Right atrium auricular region (tissue), 2 donors: ENCODE measurements at regions not wholly inside any gene's neighbourhood (a gene's known extent, or its start where the extent isn't known, plus 50 kb on each side); places are given as distances from the start of the nearest gene placed in this dataset.
"Not testable (repeated sequence)": the region's sequence is repeated elsewhere in the genome, so short reads cannot be mapped to it uniquely, and the experiment has no call there.

Source experiments
- DNase-seq: peaks from one replicate; pipeline ENCODE4 v3.0.0-alpha.2; 2019; ENCODE audit warnings: low spot score
- H3K27ac ChIP-seq, 2 donors: fragments of 200-600 bp; sonication (generic); 1 replicate in 1 of 2; 2 replicates in 1 of 2; pipeline ENCODE4 v1.5.1; 2016 to 2019
- H3K27me3 ChIP-seq, 2 donors: fragments of 200-600 bp; sonication (generic); one replicate each; pipeline versions ENCODE4 v1.5.1 to v1.6.0; 2017 to 2019
- H3K36me3 ChIP-seq: fragments of 200-600 bp; sonication (generic); one replicate; pipeline ENCODE4 v1.5.1; 2016
- H3K4me1 ChIP-seq, 2 donors: fragments of 200-600 bp; sonication (generic); one replicate each; pipeline versions ENCODE4 v1.5.1 to v1.6.0; 2017 to 2019
- H3K4me3 ChIP-seq, 2 donors: fragments of 200-600 bp; sonication (generic); 1 replicate in 1 of 2; 2 replicates in 1 of 2; pipeline ENCODE4 v1.5.1; 2017 to 2019; ENCODE audit warnings: mild to moderate bottlenecking in 1 of 2, moderate library complexity in 1 of 2
- H3K9me3 ChIP-seq, 2 donors: fragments of 200-600 bp; sonication (generic); one replicate each; pipeline ENCODE4 v1.5.1; 2019
- CTCF ChIP-seq, 2 donors: fragments of 200-600 bp; sonication (generic); IDR thresholded peaks; one replicate each; pipeline ENCODE4 v1.5.1; 2019; ENCODE audit warnings: antibody characterized with exemption in 2 of 2

GRCh38 chr4:97074531-97074930 is 1068.7 kb downstream of the STPG2 start:
- Histone ChIP-seq H3K27me3 (no peaks in the 10 kb centered on the region), H3K9me3 (no peaks in the 10 kb centered on the region), H3K4me1 (no peaks in the 10 kb centered on the region), H3K4me3 (no peak overlapping the region), H3K27ac (no peak overlapping the region), H3K36me3 (no peaks in the 10 kb centered on the region)
- no peak for DNase-seq
- no peak for TF ChIP-seq CTCF (IDR thresholded peaks at IDR 0.05)

- H3K4me1 ChIP-seq, result no peaks in the 10 kb centered on the region
- no peaks in the 10 kb centered on the region for H3K9me3 ChIP-seq
- no peaks in the 10 kb centered on the region for H3K27me3 ChIP-seq
- no peak for TF ChIP-seq CTCF (IDR thresholded peaks at IDR 0.05)
- no peaks in the 10 kb centered on the region for H3K36me3 ChIP-seq
- no peak overlapping the region for H3K4me3 ChIP-seq
- no peak overlapping the region for H3K27ac ChIP-seq
- DNase-seq, result no peak
These were observed 1061.3 kb downstream of the STPG2 start for GRCh38 chr4:97081951-97082350.

DNA sequence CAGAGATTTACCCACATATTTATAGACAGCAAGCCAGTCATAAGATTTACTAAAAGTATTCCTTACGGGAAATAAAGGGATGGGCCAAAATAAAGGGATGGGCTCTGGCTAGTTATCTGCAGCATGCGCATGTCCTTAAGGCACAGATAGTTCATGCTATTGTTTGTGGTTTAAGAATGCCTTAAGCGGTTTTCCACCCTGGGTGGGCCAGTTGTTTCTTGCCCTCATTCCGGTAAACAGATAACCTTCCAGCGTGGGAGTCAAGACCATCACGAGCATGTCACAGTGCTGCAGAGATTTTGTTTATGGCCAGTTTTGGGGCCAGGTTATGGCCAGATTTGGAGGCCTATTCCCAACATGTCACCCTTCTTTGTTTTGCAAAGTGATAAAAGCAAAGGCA is 1046.2 kb downstream of the STPG2 start:
- H3K4me3 ChIP-seq, H3K27ac ChIP-seq, H3K4me1 ChIP-seq, H3K36me3 ChIP-seq, DNase-seq, H3K27me3 ChIP-seq, H3K9me3 ChIP-seq: not testable (repeated sequence)

GRCh38 chr4:97101171-97101570 is 1042.1 kb downstream of the STPG2 start:
- H3K36me3 ChIP-seq, H3K27me3 ChIP-seq, H3K4me3 ChIP-seq, H3K4me1 ChIP-seq, H3K9me3 ChIP-seq, H3K27ac ChIP-seq, DNase-seq: not testable (repeated sequence)

GRCh38 chr4:97103252-97103651 is 1040.0 kb downstream of the STPG2 start:
- Histone ChIP-seq H3K36me3 (no peaks in the 10 kb centered on the region), H3K27me3 (no peaks in the 10 kb centered on the region), H3K4me3 (no peak overlapping the region), H3K27ac (no peak overlapping the region), H3K9me3 (no peaks in the 10 kb centered on the region), H3K4me1 (no peaks in the 10 kb centered on the region)
- TF ChIP-seq CTCF (IDR thresholded peaks at IDR 0.05), result no peak
- no peak for DNase-seq

DNA sequence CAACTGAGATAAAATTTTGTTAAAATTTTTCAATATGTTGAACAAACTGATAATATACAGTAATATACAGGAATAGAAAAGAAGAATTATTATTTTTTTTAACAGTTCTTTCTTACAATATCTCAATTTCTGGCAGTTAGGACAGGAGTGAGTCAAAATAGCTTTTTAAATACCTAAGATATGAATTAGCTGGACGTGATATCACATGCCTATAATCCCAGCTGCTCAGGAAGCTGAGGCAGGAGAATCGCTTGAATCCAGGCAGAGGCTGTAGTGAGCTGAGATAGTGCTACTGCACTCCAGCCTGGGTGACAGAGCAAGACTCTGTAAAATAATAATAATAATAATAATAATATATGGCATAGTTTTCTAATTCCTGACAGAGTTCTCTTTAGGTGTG is 1039.3 kb downstream of the STPG2 start:
- DNase-seq, result no peak
- no peaks in the 10 kb centered on the region for H3K4me1 ChIP-seq
- no peak for TF ChIP-seq CTCF (IDR thresholded peaks at IDR 0.05)
- no peak overlapping the region for H3K27ac ChIP-seq
- no peak overlapping the region for H3K4me3 ChIP-seq
- no peaks in the 10 kb centered on the region for H3K9me3 ChIP-seq
- no peaks in the 10 kb centered on the region for H3K36me3 ChIP-seq
- no peaks in the 10 kb centered on the region for H3K27me3 ChIP-seq

GRCh38 chr4:97104666-97105065 is 1038.6 kb downstream of the STPG2 start:
- Histone ChIP-seq H3K36me3 (no peaks in the 10 kb centered on the region), H3K4me1 (no peaks in the 10 kb centered on the region), H3K9me3 (no peaks in the 10 kb centered on the region), H3K4me3 (no peak overlapping the region), H3K27me3 (no peaks in the 10 kb centered on the region), H3K27ac (no peak overlapping the region)
- DNase-seq, result no peak
- TF ChIP-seq CTCF (IDR thresholded peaks at IDR 0.05), result no peak
